Peyer's patch (tissue), 4 donors: ENCODE measurements at regions not wholly inside any gene's neighbourhood (a gene's known extent, or its start where the extent isn't known, plus 50 kb on each side); places are given as distances from the start of the nearest gene placed in this dataset.

Experiments
- DNase-seq, 3 donors: peaks; one replicate each; pipeline ENCODE4 v3.0.0-alpha.2; 2017 to 2019
- H3K27ac ChIP-seq, 4 donors: fragments of 200-600 bp; sonication (generic); one replicate each; pipeline ENCODE4 v1.5.1; 2016 to 2019
- H3K27me3 ChIP-seq, 2 donors: fragments of 200-600 bp; sonication (generic); one replicate each; pipeline ENCODE4 v1.5.1; 2019
- H3K36me3 ChIP-seq, 3 donors: fragments of 200-600 bp; sonication (generic); one replicate each; pipeline ENCODE4 v1.5.1; 2016 to 2019
- H3K4me1 ChIP-seq, 4 donors: fragments of 200-600 bp; sonication (generic); one replicate each; pipeline ENCODE4 v1.5.1; 2016 to 2019
- H3K4me3 ChIP-seq, 4 donors: fragments of 200-600 bp; sonication (generic); 1 replicate in 3 of 4; 2 replicates in 1 of 4; pipeline ENCODE4 v1.5.1; 2016 to 2019; ENCODE audit warnings: mild to moderate bottlenecking in 1 of 4
- H3K9me3 ChIP-seq, 4 donors: fragments of 200-600 bp; sonication (generic); one replicate each; pipeline ENCODE4 v1.5.1; 2016 to 2019; ENCODE audit warnings: mild to moderate bottlenecking in 1 of 4
- POLR2A ChIP-seq, 2 donors: fragments of 450-650 bp; IDR thresholded peaks; one replicate each; pipeline ENCODE4 v1.5.1; 2017; ENCODE audit warnings: antibody characterized with exemption in 2 of 2, mild to moderate bottlenecking in 2 of 2, moderate library complexity in 2 of 2
- TF ChIP-seq, protein P1 (sequence below), 6 experiments: fragments of 450-650 bp in 4 of 6; fragments of 200-600 bp in 2 of 6; sonication (generic) in 1 of 6; IDR thresholded peaks; one replicate each; pipeline ENCODE4 v1.5.1; 2017 to 2019; ENCODE audit warnings: antibody characterized with exemption in 6 of 6, mild to moderate bottlenecking in 3 of 6, moderate library complexity in 1 of 6

- no peak overlapping the region for H3K4me3 ChIP-seq
- H3K27ac ChIP-seq: no peak overlapping the region
- DNase-seq: no peak
- no peaks in the 10 kb centered on the region for H3K36me3 ChIP-seq
- H3K9me3 ChIP-seq: no peaks in the 10 kb centered on the region
- H3K4me1 ChIP-seq: no peaks in the 10 kb centered on the region
- TF ChIP-seq POLR2A (IDR thresholded peaks at IDR 0.05): no peak
- TF ChIP-seq, protein P1, sequence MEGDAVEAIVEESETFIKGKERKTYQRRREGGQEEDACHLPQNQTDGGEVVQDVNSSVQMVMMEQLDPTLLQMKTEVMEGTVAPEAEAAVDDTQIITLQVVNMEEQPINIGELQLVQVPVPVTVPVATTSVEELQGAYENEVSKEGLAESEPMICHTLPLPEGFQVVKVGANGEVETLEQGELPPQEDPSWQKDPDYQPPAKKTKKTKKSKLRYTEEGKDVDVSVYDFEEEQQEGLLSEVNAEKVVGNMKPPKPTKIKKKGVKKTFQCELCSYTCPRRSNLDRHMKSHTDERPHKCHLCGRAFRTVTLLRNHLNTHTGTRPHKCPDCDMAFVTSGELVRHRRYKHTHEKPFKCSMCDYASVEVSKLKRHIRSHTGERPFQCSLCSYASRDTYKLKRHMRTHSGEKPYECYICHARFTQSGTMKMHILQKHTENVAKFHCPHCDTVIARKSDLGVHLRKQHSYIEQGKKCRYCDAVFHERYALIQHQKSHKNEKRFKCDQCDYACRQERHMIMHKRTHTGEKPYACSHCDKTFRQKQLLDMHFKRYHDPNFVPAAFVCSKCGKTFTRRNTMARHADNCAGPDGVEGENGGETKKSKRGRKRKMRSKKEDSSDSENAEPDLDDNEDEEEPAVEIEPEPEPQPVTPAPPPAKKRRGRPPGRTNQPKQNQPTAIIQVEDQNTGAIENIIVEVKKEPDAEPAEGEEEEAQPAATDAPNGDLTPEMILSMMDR (IDR thresholded peaks at IDR 0.05): no peak
- no peaks in the 10 kb centered on the region for H3K27me3 ChIP-seq
Observed at GRCh38 chr10:120011359-120012130, 119.0 kb downstream of the SEC23IP start.

DNA sequence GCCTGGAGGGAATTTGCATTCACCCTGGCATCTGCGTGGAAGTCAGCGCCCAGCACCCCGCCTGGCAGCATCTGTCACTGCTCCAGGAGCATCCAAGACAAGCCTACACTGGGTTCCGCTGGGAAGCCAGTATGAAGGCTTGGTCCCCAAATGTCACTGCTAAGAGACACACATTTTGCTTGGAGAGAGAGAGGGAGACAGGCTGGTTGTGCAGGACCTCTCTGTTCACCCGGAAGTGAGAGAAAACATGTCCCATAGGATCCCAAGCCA, 119.5 kb downstream of the SEC23IP start:
- H3K36me3 ChIP-seq: no peaks in the 10 kb centered on the region
- no peak for TF ChIP-seq POLR2A (IDR thresholded peaks at IDR 0.05)
- TF ChIP-seq, protein P1 (IDR thresholded peaks at IDR 0.05): no peak
- no peak overlapping the region for H3K4me3 ChIP-seq
- H3K4me1 ChIP-seq: no peaks in the 10 kb centered on the region
- DNase-seq: no peak
- no peaks in the 10 kb centered on the region for H3K9me3 ChIP-seq
- H3K27me3 ChIP-seq: no peaks in the 10 kb centered on the region
- no peak overlapping the region for H3K27ac ChIP-seq

DNA sequence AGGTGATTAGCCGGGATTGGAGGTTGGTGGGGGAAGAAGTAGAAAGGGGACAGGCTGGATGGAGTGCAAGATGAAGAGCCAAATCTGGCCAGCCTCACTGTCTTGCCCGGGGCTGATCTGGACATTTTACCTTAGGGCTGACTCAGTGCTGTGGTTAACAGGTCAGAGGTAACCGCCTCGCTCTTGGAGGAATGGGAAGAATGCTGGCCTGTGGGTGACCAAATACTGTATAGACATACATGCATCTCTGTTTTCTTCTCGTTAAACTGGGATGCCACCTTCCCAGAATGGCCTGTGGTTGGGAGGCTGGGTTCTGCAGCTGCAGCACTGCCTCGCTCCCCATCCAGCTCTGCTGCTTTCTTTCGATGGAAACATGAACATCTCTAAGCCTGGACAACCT, 120.0 kb downstream of the SEC23IP start:
- Histone ChIP-seq H3K36me3 (no peaks in the 10 kb centered on the region), H3K27ac (no peak overlapping the region), H3K4me1 (no peaks in the 10 kb centered on the region), H3K9me3 (no peaks in the 10 kb centered on the region), H3K27me3 (no peaks in the 10 kb centered on the region), H3K4me3 (no peak overlapping the region)
- no peak for DNase-seq
- TF ChIP-seq, protein P1 (IDR thresholded peaks at IDR 0.05): no peak
- TF ChIP-seq POLR2A (IDR thresholded peaks at IDR 0.05): no peak

DNA sequence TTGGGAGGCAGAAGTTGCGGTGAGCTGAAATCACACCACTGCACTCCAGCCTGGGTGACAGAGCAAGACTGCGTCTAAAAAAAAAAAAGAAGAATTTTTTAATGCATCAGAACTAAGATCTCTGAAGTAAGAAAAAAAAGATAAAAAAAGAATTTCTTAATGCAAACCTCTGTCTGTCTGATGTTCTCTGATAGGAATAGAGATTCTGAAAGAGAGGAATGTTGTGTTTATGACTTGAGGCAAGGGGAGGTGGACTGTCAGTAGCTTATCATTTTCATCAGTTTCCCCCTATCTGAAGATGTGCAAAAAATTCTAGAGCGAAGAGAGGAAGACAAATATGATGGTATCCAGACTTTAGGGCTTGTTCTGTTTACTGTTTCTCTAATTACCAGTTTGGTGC, 121.5 kb downstream of the SEC23IP start:
- Histone ChIP-seq H3K36me3 (no peaks in the 10 kb centered on the region), H3K27me3 (no peaks in the 10 kb centered on the region), H3K4me3 (no peak overlapping the region), H3K9me3 (no peaks in the 10 kb centered on the region), H3K4me1 (no peaks in the 10 kb centered on the region), H3K27ac (no peak overlapping the region)
- TF ChIP-seq, protein P1 (IDR thresholded peaks at IDR 0.05): no peak
- no peak for TF ChIP-seq POLR2A (IDR thresholded peaks at IDR 0.05)
- DNase-seq: no peak

GRCh38 chr10:120015064-120015463, 122.5 kb downstream of the SEC23IP start:
- no peaks in the 10 kb centered on the region for H3K36me3 ChIP-seq
- H3K27me3 ChIP-seq: no peaks in the 10 kb centered on the region
- no peak overlapping the region for H3K27ac ChIP-seq
- no peak for DNase-seq
- no peaks in the 10 kb centered on the region for H3K9me3 ChIP-seq
- H3K4me3 ChIP-seq: no peak overlapping the region
- TF ChIP-seq, protein P1 (IDR thresholded peaks at IDR 0.05): no peak
- TF ChIP-seq POLR2A (IDR thresholded peaks at IDR 0.05): no peak
- H3K4me1 ChIP-seq: no peaks in the 10 kb centered on the region

- no peak overlapping the region for H3K27ac ChIP-seq
- H3K36me3 ChIP-seq: no peaks in the 10 kb centered on the region
- no peaks in the 10 kb centered on the region for H3K9me3 ChIP-seq
- H3K27me3 ChIP-seq: no peaks in the 10 kb centered on the region
- DNase-seq: no peak
- H3K4me1 ChIP-seq: no peaks in the 10 kb centered on the region
- H3K4me3 ChIP-seq: no peak overlapping the region
- TF ChIP-seq, protein P1 (IDR thresholded peaks at IDR 0.05): no peak
- no peak for TF ChIP-seq POLR2A (IDR thresholded peaks at IDR 0.05)
Observed at GRCh38 chr10:120016906-120017305, 124.4 kb downstream of the SEC23IP start.
